ENCODE measurements at regions not wholly inside any gene's neighbourhood (a gene's known extent, or its start where the extent isn't known, plus 50 kb on each side); places are given as distances from the start of the nearest gene placed in this dataset.

DNA sequence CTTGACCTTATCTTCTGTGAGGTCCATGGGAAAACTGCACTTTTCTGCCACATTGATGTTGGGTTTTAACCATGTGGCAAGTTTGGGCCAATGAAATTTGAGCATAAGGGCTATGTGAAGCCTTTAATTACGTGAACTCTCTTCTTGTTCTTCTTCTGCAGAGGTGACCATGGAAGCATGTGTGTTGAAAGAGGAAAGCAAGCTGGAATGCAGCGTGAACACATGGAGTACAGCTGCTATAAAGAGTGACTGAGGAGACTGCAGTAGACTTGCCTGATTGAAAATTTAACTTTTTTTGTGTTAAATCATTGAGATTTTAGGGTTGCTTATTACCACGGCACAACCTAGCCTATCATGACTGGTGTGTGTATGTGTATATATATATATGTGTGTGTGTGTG is 347.3 kb downstream of the ZIC1 start:
- Histone ChIP-seq H3K79me2 (ENCODE audit: control insufficient read depth, insufficient read depth, low read length) (no peaks in the 10 kb centered on the region), H3K36me3 (ENCODE audit: control insufficient read depth in 2 of 2, extremely low read depth in 1 of 2, insufficient read depth in 2 of 2, low read length in 2 of 2) (no peaks in the 10 kb centered on the region), H3K4me1 (ENCODE audit: control insufficient read depth, extremely low read depth, insufficient read depth, low read length) (no peaks in the 10 kb centered on the region), H3K9me3 (ENCODE audit: control insufficient read depth, low read depth, low read length) (no peaks in the 10 kb centered on the region), H3K9ac (ENCODE audit: control insufficient read depth, extremely low read depth, insufficient read depth, low read length) (no peak overlapping the region), H2AFZ (ENCODE audit: control insufficient read depth, low read length) (no peak overlapping the region), H3K4me2 (ENCODE audit: control insufficient read depth, extremely low read depth, insufficient read depth, low read depth, low read length) (no peak overlapping the region), H3K27me3 (ENCODE audit: control insufficient read depth, extremely low read depth, insufficient read depth, low read length) (no peaks in the 10 kb centered on the region), H3K4me3 (ENCODE audit: control insufficient read depth in 2 of 3, extremely low read depth in 1 of 3, insufficient read depth in 2 of 3, low read depth in 1 of 3, low read length in 3 of 3) (no peak overlapping the region), H3K9me1 (ENCODE audit: control insufficient read depth, extremely low read depth, insufficient read depth, low read length) (no peaks in the 10 kb centered on the region), H3K27ac (ENCODE audit: control insufficient read depth, insufficient read depth, low read length) (no peak overlapping the region), H4K20me1 (ENCODE audit: control insufficient read depth, extremely low read depth, insufficient read depth, low read length) (no peaks in the 10 kb centered on the region)
- TF ChIP-seq, protein P1, sequence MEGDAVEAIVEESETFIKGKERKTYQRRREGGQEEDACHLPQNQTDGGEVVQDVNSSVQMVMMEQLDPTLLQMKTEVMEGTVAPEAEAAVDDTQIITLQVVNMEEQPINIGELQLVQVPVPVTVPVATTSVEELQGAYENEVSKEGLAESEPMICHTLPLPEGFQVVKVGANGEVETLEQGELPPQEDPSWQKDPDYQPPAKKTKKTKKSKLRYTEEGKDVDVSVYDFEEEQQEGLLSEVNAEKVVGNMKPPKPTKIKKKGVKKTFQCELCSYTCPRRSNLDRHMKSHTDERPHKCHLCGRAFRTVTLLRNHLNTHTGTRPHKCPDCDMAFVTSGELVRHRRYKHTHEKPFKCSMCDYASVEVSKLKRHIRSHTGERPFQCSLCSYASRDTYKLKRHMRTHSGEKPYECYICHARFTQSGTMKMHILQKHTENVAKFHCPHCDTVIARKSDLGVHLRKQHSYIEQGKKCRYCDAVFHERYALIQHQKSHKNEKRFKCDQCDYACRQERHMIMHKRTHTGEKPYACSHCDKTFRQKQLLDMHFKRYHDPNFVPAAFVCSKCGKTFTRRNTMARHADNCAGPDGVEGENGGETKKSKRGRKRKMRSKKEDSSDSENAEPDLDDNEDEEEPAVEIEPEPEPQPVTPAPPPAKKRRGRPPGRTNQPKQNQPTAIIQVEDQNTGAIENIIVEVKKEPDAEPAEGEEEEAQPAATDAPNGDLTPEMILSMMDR (optimal IDR thresholded peaks at IDR 0.05 in 1 of 3, IDR thresholded peaks at IDR 0.05 in 1 of 3, conservative IDR thresholded peaks at IDR 0.05 in 1 of 3; ENCODE audit: extremely low read depth in 1 of 3, insufficient read depth in 2 of 3, low read length in 3 of 3): no peak
- no peak for TF ChIP-seq EZH2 (IDR thresholded peaks at IDR 0.05; ENCODE audit: low read length)
- dilution Hi-C loops (cut with MboI; ENCODE audit: extremely low pct_ligation_motif_present, low sequenced_read_pairs): no loop called here
- no peak for FAIRE-seq
- no peak for DNase-seq (ENCODE audit: low read depth, low spot score)

DNA sequence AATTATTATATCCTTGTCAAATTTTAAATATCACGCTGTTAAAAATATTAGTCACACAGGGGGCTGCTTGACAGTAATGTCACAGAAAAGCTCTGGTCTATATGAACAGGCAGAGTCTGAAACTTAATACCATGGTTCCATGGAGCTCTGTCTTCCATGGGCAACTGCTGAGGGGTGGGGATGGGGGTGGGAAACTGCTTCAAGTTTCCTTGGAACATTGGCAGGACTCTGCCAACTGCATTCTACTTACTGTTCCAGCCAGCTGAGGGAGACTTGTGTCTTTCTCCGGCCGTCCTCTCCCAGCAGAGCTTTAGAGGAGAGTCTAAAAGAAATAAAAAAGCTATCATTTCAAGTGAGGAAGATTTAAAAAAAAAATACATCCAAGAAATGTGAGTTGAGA is 348.7 kb downstream of the ZIC1 start:
- no peak overlapping the region for H3K4me3 ChIP-seq (ENCODE audit: control insufficient read depth in 2 of 3, extremely low read depth in 1 of 3, insufficient read depth in 2 of 3, low read depth in 1 of 3, low read length in 3 of 3)
- H2AFZ ChIP-seq (ENCODE audit: control insufficient read depth, low read length): no peak overlapping the region
- FAIRE-seq (no peak), DNase-seq (ENCODE audit: low read depth, low spot score) (no peak)
- H3K9me3 ChIP-seq (ENCODE audit: control insufficient read depth, low read depth, low read length): no peaks in the 10 kb centered on the region
- no peak overlapping the region for H3K27ac ChIP-seq (ENCODE audit: control insufficient read depth, insufficient read depth, low read length)
- TF ChIP-seq, protein P1 (optimal IDR thresholded peaks at IDR 0.05 in 1 of 3, IDR thresholded peaks at IDR 0.05 in 1 of 3, conservative IDR thresholded peaks at IDR 0.05 in 1 of 3; ENCODE audit: extremely low read depth in 1 of 3, insufficient read depth in 2 of 3, low read length in 3 of 3): no peak
- TF ChIP-seq EZH2 (IDR thresholded peaks at IDR 0.05; ENCODE audit: low read length): no peak
- H3K79me2 ChIP-seq (ENCODE audit: control insufficient read depth, insufficient read depth, low read length): no peaks in the 10 kb centered on the region
- H3K4me1 ChIP-seq (ENCODE audit: control insufficient read depth, extremely low read depth, insufficient read depth, low read length): no peaks in the 10 kb centered on the region
- H3K9me1 ChIP-seq (ENCODE audit: control insufficient read depth, extremely low read depth, insufficient read depth, low read length): no peaks in the 10 kb centered on the region
- H3K9ac ChIP-seq (ENCODE audit: control insufficient read depth, extremely low read depth, insufficient read depth, low read length): no peak overlapping the region
- no peaks in the 10 kb centered on the region for H3K27me3 ChIP-seq (ENCODE audit: control insufficient read depth, extremely low read depth, insufficient read depth, low read length)
- H3K4me2 ChIP-seq (ENCODE audit: control insufficient read depth, extremely low read depth, insufficient read depth, low read depth, low read length): no peak overlapping the region
- no peaks in the 10 kb centered on the region for H4K20me1 ChIP-seq (ENCODE audit: control insufficient read depth, extremely low read depth, insufficient read depth, low read length)
- H3K36me3 ChIP-seq (ENCODE audit: control insufficient read depth in 2 of 2, extremely low read depth in 1 of 2, insufficient read depth in 2 of 2, low read length in 2 of 2): no peaks in the 10 kb centered on the region
- dilution Hi-C loops (cut with MboI; ENCODE audit: extremely low pct_ligation_motif_present, low sequenced_read_pairs): no loop called here

Data from keratinocyte (primary cell).